ENCODE measurements at regions not wholly inside any gene's neighbourhood (a gene's known extent, or its start where the extent isn't known, plus 50 kb on each side); places are given as distances from the start of the nearest gene placed in this dataset.
A peak's percentile ranks its signal among the peaks of the same experiment; 100 is the strongest.

- H2AFZ ChIP-seq (ENCODE audit: low read length), result no peak overlapping the region
- no peak overlapping the region for H3K9ac ChIP-seq (ENCODE audit: low read length)
- H3K4me3 ChIP-seq (ENCODE audit: low read length), result no peak overlapping the region
- no peaks in the 10 kb centered on the region for H3K36me3 ChIP-seq (ENCODE audit: insufficient read depth, low read length)
- H3K4me2 ChIP-seq (ENCODE audit: low read depth, low read length, poor library complexity, severe bottlenecking), result no peak overlapping the region
- H3K9me3 ChIP-seq (ENCODE audit: low read length), result no peaks in the 10 kb centered on the region
- no peaks in the 10 kb centered on the region for H3K4me1 ChIP-seq (ENCODE audit: low read length)
- H3K9me2 ChIP-seq (replicated peaks; ENCODE audit: insufficient read depth, low read length), result no peaks in the 10 kb centered on the region
- H3K27ac ChIP-seq (ENCODE audit: low read length), result no peak overlapping the region
- no peaks in the 10 kb centered on the region; the same call in 1 of the 2 replicates for H3K27me3 ChIP-seq (ENCODE audit: low read length)
- peak; percentile 33 for DNase-seq
- H4K20me1 ChIP-seq (ENCODE audit: insufficient read depth, low read depth, low read length), result no peaks in the 10 kb centered on the region
- H3K79me2 ChIP-seq (ENCODE audit: low read length), result no peaks in the 10 kb centered on the region
These were observed 262.6 kb upstream of the DDX18 start for GRCh38 chr2:117551858-117552257.

GRCh38 chr2:117553448-117553847 is 261.0 kb upstream of the DDX18 start:
- H3K27me3 ChIP-seq (ENCODE audit: low read length), result no peaks in the 10 kb centered on the region; the same call in 1 of the 2 replicates
- H3K27ac ChIP-seq (ENCODE audit: low read length), result no peak overlapping the region
- no peaks in the 10 kb centered on the region for H3K36me3 ChIP-seq (ENCODE audit: insufficient read depth, low read length)
- no peaks in the 10 kb centered on the region for H3K9me3 ChIP-seq (ENCODE audit: low read length)
- no peaks in the 10 kb centered on the region for H3K4me1 ChIP-seq (ENCODE audit: low read length)
- H3K4me3 ChIP-seq (ENCODE audit: low read length), result no peak overlapping the region
- DNase-seq, result no peak
- H3K79me2 ChIP-seq (ENCODE audit: low read length), result no peaks in the 10 kb centered on the region
- no peaks in the 10 kb centered on the region for H4K20me1 ChIP-seq (ENCODE audit: insufficient read depth, low read depth, low read length)
- H2AFZ ChIP-seq (ENCODE audit: low read length), result no peak overlapping the region
- no peak overlapping the region for H3K4me2 ChIP-seq (ENCODE audit: low read depth, low read length, poor library complexity, severe bottlenecking)
- no peaks in the 10 kb centered on the region for H3K9me2 ChIP-seq (replicated peaks; ENCODE audit: insufficient read depth, low read length)
- H3K9ac ChIP-seq (ENCODE audit: low read length), result no peak overlapping the region

- Histone ChIP-seq H3K79me2 (ENCODE audit: low read length) (no peaks in the 10 kb centered on the region), H3K27me3 (ENCODE audit: low read length) (no peaks in the 10 kb centered on the region; the same call in 1 of the 2 replicates), H3K9ac (ENCODE audit: low read length) (no peak overlapping the region), H3K36me3 (ENCODE audit: insufficient read depth, low read length) (no peaks in the 10 kb centered on the region), H3K4me1 (ENCODE audit: low read length) (no peaks in the 10 kb centered on the region), H4K20me1 (ENCODE audit: insufficient read depth, low read depth, low read length) (no peaks in the 10 kb centered on the region), H3K9me2 (replicated peaks; ENCODE audit: insufficient read depth, low read length) (no peaks in the 10 kb centered on the region), H3K4me3 (ENCODE audit: low read length) (no peak overlapping the region), H2AFZ (ENCODE audit: low read length) (no peak overlapping the region), H3K9me3 (ENCODE audit: low read length) (no peaks in the 10 kb centered on the region), H3K4me2 (ENCODE audit: low read depth, low read length, poor library complexity, severe bottlenecking) (no peak overlapping the region), H3K27ac (ENCODE audit: low read length) (no peak overlapping the region)
- DNase-seq, result no peak
These were observed 258.5 kb upstream of the DDX18 start for GRCh38 chr2:117555965-117556364.

GRCh38 chr2:117557626-117558025 is 256.9 kb upstream of the DDX18 start:
- no peak overlapping the region for H2AFZ ChIP-seq (ENCODE audit: low read length)
- no peak overlapping the region for H3K27ac ChIP-seq (ENCODE audit: low read length)
- H3K9me3 ChIP-seq (ENCODE audit: low read length), result no peaks in the 10 kb centered on the region
- no peaks in the 10 kb centered on the region for H4K20me1 ChIP-seq (ENCODE audit: insufficient read depth, low read depth, low read length)
- no peaks in the 10 kb centered on the region for H3K36me3 ChIP-seq (ENCODE audit: insufficient read depth, low read length)
- H3K79me2 ChIP-seq (ENCODE audit: low read length), result no peaks in the 10 kb centered on the region
- no peak overlapping the region for H3K4me3 ChIP-seq (ENCODE audit: low read length)
- no peaks in the 10 kb centered on the region for H3K27me3 ChIP-seq (ENCODE audit: low read length)
- no peaks in the 10 kb centered on the region for H3K9me2 ChIP-seq (replicated peaks; ENCODE audit: insufficient read depth, low read length)
- no peak overlapping the region for H3K9ac ChIP-seq (ENCODE audit: low read length)
- H3K4me2 ChIP-seq (ENCODE audit: low read depth, low read length, poor library complexity, severe bottlenecking), result no peak overlapping the region
- peak; percentile 35 for DNase-seq
- no peaks in the 10 kb centered on the region for H3K4me1 ChIP-seq (ENCODE audit: low read length)

GRCh38 chr2:117562654-117563053 is 251.8 kb upstream of the DDX18 start:
- H3K36me3 ChIP-seq (ENCODE audit: insufficient read depth, low read length), result no peaks in the 10 kb centered on the region
- no peak overlapping the region for H3K27ac ChIP-seq (ENCODE audit: low read length)
- H3K4me1 ChIP-seq (ENCODE audit: low read length), result no peaks in the 10 kb centered on the region
- no peaks in the 10 kb centered on the region for H3K9me2 ChIP-seq (replicated peaks; ENCODE audit: insufficient read depth, low read length)
- H3K4me3 ChIP-seq (ENCODE audit: low read length), result no peak overlapping the region
- no peak overlapping the region for H3K9ac ChIP-seq (ENCODE audit: low read length)
- H4K20me1 ChIP-seq (ENCODE audit: insufficient read depth, low read depth, low read length), result no peaks in the 10 kb centered on the region
- H3K4me2 ChIP-seq (ENCODE audit: low read depth, low read length, poor library complexity, severe bottlenecking), result no peak overlapping the region
- H2AFZ ChIP-seq (ENCODE audit: low read length), result no peak overlapping the region
- DNase-seq, result no peak
- H3K79me2 ChIP-seq (ENCODE audit: low read length), result no peaks in the 10 kb centered on the region
- H3K27me3 ChIP-seq (ENCODE audit: low read length), result no peaks in the 10 kb centered on the region
- H3K9me3 ChIP-seq (ENCODE audit: low read length), result no peaks in the 10 kb centered on the region

- Histone ChIP-seq H3K9me2 (replicated peaks; ENCODE audit: insufficient read depth, low read length) (no peaks in the 10 kb centered on the region), H3K27ac (ENCODE audit: low read length) (no peak overlapping the region), H3K4me3 (ENCODE audit: low read length) (no peak overlapping the region), H3K27me3 (ENCODE audit: low read length) (no peaks in the 10 kb centered on the region), H3K4me1 (ENCODE audit: low read length) (no peaks in the 10 kb centered on the region), H3K9me3 (ENCODE audit: low read length) (no peaks in the 10 kb centered on the region), H3K9ac (ENCODE audit: low read length) (no peak overlapping the region), H4K20me1 (ENCODE audit: insufficient read depth, low read depth, low read length) (no peaks in the 10 kb centered on the region), H3K79me2 (ENCODE audit: low read length) (no peaks in the 10 kb centered on the region), H3K4me2 (ENCODE audit: low read depth, low read length, poor library complexity, severe bottlenecking) (no peak overlapping the region), H3K36me3 (ENCODE audit: insufficient read depth, low read length) (no peaks in the 10 kb centered on the region), H2AFZ (ENCODE audit: low read length) (no peak overlapping the region)
- DNase-seq, result no peak
These were observed 242.7 kb upstream of the DDX18 start for GRCh38 chr2:117571590-117572349.

GRCh38 chr2:117587310-117587709 is 227.2 kb upstream of the DDX18 start:
- no peaks in the 10 kb centered on the region for H3K9me2 ChIP-seq (replicated peaks; ENCODE audit: insufficient read depth, low read length)
- H3K36me3 ChIP-seq (ENCODE audit: insufficient read depth, low read length), result no peaks in the 10 kb centered on the region
- no peak overlapping the region for H2AFZ ChIP-seq (ENCODE audit: low read length)
- no peak overlapping the region for H3K27ac ChIP-seq (ENCODE audit: low read length)
- no peaks in the 10 kb centered on the region for H3K4me1 ChIP-seq (ENCODE audit: low read length)
- H3K9me3 ChIP-seq (ENCODE audit: low read length), result no peaks in the 10 kb centered on the region
- H4K20me1 ChIP-seq (ENCODE audit: insufficient read depth, low read depth, low read length), result no peaks in the 10 kb centered on the region
- H3K9ac ChIP-seq (ENCODE audit: low read length), result no peak overlapping the region
- no peak overlapping the region for H3K4me3 ChIP-seq (ENCODE audit: low read length)
- H3K79me2 ChIP-seq (ENCODE audit: low read length), result no peaks in the 10 kb centered on the region
- H3K4me2 ChIP-seq (ENCODE audit: low read depth, low read length, poor library complexity, severe bottlenecking), result no peak overlapping the region
- H3K27me3 ChIP-seq (ENCODE audit: low read length), result no peaks in the 10 kb centered on the region
- DNase-seq, result no peak

GRCh38 chr2:117603060-117603459 is 211.4 kb upstream of the DDX18 start:
- H2AFZ ChIP-seq (ENCODE audit: low read length), result no peak overlapping the region
- H3K27ac ChIP-seq (ENCODE audit: low read length), result no peak overlapping the region
- H4K20me1 ChIP-seq (ENCODE audit: insufficient read depth, low read depth, low read length), result no peaks in the 10 kb centered on the region
- H3K79me2 ChIP-seq (ENCODE audit: low read length), result no peaks in the 10 kb centered on the region
- no peaks in the 10 kb centered on the region for H3K27me3 ChIP-seq (ENCODE audit: low read length)
- H3K9me3 ChIP-seq (ENCODE audit: low read length), result no peaks in the 10 kb centered on the region
- no peak overlapping the region for H3K4me3 ChIP-seq (ENCODE audit: low read length)
- no peak overlapping the region for H3K4me2 ChIP-seq (ENCODE audit: low read depth, low read length, poor library complexity, severe bottlenecking)
- H3K9ac ChIP-seq (ENCODE audit: low read length), result no peak overlapping the region
- H3K9me2 ChIP-seq (replicated peaks; ENCODE audit: insufficient read depth, low read length), result no peaks in the 10 kb centered on the region
- H3K4me1 ChIP-seq (ENCODE audit: low read length), result no peaks in the 10 kb centered on the region
- DNase-seq, result no peak
- no peaks in the 10 kb centered on the region for H3K36me3 ChIP-seq (ENCODE audit: insufficient read depth, low read length)

Measured in Karpas-422 (cell line).